GM12892 (cell line): ENCODE measurements at regions not wholly inside any gene's neighbourhood (a gene's known extent, or its start where the extent isn't known, plus 50 kb on each side); places are given as distances from the start of the nearest gene placed in this dataset.

Experiments
- DNase-seq: peaks from one replicate; pipeline ENCODE4 v3.0.0; 2011; ENCODE audit not compliant: insufficient read length
- FAIRE-seq: peaks from 2 replicates; lab custom pipeline; 2011; peaks lifted over from hg19 to GRCh38; lab: Jason Lieb, UNC
- POLR2A ChIP-seq: IDR thresholded peaks from 2 replicates; pipeline ENCODE4 v1.6.1; 2011; ENCODE audit warnings: low read depth, low read length, control low read depth
- POLR2AphosphoS5 ChIP-seq: IDR thresholded peaks from 2 replicates; pipeline ENCODE4 v1.6.1; 2011; ENCODE audit warnings: low read depth, low read length, control low read depth
- TAF1 ChIP-seq: IDR thresholded peaks from 2 replicates; pipeline ENCODE4 v1.6.1; 2011; ENCODE audit warnings: low read depth, mild to moderate bottlenecking, control low read depth, low read length, borderline replicate concordance

DNA sequence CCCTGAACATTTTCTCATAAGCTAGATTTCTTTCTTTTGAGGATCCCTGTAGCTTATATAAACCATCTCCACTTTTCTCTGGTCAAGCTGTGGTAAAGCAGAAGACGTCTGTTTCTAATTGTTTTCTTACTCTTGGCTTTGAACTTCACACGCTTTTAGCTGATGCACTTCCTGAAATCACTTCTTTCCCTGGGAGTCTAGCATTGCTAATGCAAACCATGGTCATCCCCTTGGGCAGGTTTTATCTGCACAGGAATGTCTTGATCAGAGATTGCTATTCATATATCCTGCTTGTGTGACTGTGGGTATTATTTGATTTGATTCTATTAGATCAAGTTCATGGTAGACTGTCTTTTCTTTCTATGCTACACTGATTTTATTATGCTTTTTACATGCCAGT, 199.2 kb upstream of the POU2AF2 start:
- TF ChIP-seq TAF1 (no peak), POLR2A (no peak), POLR2AphosphoS5 (no peak)
- FAIRE-seq, result no peak
- no peak for DNase-seq

DNA sequence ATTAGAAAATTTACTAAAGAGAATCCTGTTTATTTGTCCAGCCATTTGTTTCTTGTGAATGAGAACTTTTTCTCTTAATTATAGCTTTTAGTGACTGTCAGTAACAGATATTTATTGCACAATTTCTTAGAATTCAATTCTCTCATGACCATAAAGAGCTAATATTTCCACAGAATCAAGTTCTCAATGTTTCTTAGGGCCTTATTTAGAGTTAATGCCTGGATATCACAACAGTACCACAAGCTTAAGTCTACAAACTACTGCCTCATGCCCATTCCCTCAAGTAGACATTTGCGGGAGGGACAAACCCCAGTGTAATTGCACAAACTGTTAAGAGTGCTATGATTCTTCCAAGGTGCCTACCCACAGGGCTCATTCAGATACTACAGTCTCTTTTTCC, 199.7 kb upstream of the POU2AF2 start:
- no peak for FAIRE-seq
- DNase-seq, result no peak
- no peak for TF ChIP-seq POLR2A
- no peak for TF ChIP-seq POLR2AphosphoS5
- TF ChIP-seq TAF1, result no peak

DNA sequence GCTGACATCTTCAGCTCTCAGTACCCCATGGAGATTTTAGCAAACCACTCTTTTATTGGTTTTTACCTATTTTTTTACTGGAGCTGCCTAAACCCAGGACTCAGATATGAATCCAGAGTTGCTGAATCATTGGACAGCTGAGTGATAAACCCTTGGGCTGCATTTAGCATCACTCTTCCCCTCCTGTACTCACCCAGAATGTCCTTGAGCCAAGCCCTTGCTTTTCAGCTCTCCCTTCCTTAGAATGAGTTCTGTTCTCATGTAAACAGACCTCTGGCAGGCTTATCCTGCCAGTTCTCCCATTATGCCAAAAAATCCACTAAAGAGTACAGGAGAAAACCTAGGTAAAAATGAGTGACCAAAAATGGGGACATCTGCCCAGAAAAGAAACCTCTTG, 200.1 kb upstream of the POU2AF2 start:
- FAIRE-seq, result no peak
- no peak for DNase-seq
- TF ChIP-seq POLR2AphosphoS5 (no peak), POLR2A (no peak), TAF1 (no peak)

DNA sequence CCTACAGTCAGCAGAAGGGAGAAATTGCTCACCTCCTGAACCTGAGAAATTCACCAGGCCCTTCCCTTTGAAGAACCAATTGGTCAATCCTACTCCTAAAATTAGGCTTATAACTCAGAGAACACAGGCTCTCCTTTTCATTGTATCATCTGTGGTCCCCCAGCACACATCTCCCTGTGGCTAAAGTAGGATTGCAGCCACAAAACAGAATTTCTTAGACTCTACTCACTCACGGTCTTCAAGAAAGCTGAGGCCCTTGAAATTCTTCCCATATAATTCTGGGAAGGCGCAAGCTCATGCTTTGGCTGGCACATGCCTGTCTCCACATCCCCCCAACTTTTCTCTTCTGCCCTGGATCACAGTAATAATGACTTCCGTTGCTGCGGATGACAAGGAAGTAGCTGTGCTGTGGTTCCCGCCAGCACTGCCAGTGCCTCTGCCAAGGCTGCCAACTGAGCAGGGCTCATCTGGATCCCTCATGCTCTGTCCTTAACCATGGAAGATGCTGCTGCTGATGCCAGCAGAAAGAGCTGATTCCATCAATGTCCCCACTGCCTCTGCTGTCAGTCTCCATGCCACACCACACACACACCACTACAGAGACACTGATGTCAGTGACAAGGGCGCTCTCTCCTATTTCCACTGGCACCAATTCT, 200.6 kb upstream of the POU2AF2 start:
- FAIRE-seq (no peak), DNase-seq (no peak)
- TF ChIP-seq TAF1, result no peak
- TF ChIP-seq POLR2A, result no peak
- TF ChIP-seq POLR2AphosphoS5, result no peak

DNA sequence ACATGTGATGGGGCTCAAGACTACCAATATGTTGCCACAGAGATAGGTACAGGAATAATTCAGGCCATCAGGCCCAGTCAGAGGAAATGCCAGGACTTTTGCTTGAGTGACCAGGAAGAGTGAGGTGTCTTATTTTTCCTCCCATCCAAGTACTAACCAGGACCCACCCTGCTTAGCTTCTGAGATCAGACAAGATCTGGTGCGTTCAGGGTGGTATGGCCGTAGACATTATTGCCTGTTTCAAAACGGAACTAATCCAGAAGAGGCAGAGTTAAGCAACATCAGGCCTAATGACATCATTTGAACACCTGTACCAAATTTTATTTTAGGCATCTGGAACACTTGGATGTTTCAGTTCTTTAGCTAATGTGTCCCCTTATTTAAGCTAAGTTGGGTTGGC, 205.5 kb upstream of the POU2AF2 start:
- TF ChIP-seq POLR2A (no peak), TAF1 (no peak), POLR2AphosphoS5 (no peak)
- FAIRE-seq (no peak), DNase-seq (no peak)

DNA sequence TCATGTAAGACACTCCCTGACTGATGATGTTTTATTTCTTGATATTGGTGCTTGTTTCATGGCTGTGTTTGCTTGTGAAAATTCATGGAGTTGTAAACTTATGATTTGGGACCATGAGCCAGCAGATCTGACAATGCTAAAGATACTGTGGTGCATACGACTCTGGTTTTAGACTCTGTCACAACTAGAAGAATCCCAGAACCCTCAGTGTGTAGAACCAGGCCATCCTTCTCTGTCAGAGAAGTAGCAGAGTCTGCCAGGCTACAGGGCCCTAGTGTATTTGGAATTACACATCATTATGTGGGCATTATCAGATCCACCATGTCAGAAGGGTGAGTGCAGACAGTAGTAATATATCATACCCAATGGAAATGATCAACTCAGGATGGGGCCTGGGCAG, 209.8 kb upstream of the POU2AF2 start:
- DNase-seq (no peak), FAIRE-seq (no peak)
- TF ChIP-seq POLR2A (no peak), POLR2AphosphoS5 (no peak), TAF1 (no peak)

DNA sequence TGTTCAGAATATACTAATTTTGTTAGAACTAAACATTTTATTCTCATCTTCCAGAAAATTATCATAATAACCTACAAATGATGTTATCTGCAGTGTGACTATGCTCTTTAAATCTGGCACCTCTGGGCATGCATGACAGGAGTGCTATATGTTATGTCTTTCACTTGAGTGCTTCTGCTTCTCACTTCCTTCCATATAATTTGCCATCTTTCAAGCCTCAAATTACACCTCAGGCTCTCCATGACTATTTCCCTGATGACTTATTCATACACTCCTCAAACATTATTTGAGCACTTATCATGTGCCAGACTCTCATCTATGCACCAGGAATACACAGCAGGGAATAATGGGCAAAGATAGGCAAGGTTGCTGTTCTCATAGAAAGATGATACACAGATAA, 219.3 kb upstream of the POU2AF2 start:
- no peak for FAIRE-seq
- DNase-seq, result no peak
- TF ChIP-seq TAF1, result no peak
- no peak for TF ChIP-seq POLR2A

DNA sequence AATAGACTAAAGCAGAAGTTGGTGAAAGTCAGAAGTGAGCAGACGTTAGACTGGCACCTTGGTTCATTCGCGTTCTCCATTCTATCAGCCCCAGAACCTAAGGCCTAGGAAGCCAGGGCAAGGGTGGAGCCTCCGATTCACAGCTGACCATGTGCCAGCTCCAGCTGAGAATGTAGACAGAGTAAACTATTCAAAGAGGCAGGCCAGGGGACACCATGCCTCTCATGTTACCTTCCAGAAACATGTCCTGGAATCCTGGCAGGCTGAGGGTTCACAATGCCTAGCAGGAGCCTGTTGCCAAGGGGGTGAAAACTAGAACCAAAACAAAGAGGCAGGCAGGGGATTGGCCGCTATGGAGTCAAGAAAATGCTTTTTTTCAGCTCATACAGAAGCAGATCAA, 224.4 kb upstream of the POU2AF2 start:
- FAIRE-seq, result no peak

DNA sequence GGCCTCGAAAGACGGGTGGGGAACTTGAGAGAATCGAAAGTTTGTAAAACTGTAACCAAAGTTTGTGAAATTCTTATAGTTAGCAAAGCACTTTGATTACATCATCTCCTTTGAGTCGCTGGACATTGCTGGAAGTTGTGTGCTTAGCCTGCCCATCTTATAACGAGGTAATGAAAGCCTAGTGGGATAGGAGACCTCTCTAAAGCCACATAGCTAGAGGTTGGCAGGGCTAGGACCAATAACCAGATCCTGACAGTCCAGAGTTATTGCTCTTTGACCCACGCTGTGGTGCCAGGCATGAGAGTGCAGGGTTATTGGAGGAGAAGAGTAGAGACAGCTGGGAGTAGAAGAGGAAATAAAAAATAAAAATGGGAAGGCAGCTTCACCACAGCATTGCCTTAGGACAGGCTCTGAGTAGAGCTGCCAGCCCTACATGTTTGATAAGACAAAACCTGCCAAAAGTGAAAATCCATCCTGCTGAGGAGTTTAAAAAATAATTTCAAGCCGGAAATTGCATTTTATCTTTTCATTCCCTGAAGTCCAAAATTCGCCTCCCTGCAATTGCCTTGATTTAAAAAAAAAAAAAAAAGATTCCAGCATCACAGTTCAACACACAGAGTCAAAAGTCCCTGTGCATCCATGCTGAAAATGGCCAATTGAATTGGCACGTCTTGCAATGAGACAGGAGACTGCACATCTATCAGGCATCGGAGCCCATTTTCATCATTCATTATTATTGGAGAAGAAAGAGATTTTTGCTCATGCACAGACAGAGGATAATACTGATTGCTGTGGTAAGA, 225.5 kb upstream of the POU2AF2 start:
- TF ChIP-seq TAF1, result no peak
- no peak for TF ChIP-seq POLR2AphosphoS5
- no peak for TF ChIP-seq POLR2A
- FAIRE-seq (no peak), DNase-seq (no peak)

More for the DNA sequence above, 224.4 kb upstream of the POU2AF2 start:
- no peak for DNase-seq
- TF ChIP-seq POLR2A, result no peak

DNA sequence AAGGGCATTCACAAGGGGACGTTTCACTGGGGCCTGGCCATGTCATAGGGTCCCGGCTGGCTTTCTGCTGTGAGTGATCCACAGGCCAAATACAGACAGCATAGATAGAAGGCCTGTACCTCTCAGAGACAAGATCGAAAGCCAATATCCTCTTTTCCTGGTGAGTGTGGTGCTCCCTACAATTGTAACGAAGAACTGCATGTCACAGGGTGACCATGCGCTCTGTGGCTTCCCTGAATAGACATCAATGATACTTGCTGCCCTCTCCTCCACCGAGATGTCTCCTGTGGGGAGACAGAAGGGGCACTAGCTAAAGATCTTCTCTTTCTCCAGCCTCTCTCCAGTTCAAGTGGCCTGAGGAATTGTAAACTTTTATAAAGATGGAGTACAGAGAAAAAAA, 226.1 kb upstream of the POU2AF2 start:
- TF ChIP-seq POLR2AphosphoS5, result no peak
- TF ChIP-seq POLR2A, result no peak
- no peak for TF ChIP-seq TAF1
- no peak for DNase-seq
- FAIRE-seq, result no peak

DNA sequence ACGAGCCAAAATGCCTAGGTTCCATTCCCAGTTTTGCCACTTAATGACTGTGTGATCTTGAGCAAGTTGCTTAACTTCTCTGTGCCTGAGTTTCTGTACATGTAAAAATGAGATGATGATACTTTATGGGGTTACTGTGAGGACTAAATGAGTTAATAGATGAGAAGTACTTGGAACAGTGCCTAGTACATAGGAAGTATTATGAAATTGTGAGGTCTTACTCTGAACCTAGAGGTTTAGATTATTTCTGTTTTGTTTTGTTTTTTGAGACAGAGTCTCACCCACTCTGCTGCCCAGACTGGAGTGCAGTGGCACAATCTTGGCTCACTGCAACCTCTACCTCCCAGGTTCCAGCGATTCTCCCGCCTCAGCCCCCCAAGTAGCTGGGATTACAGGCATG, 227.0 kb upstream of the POU2AF2 start:
- no peak for TF ChIP-seq POLR2A
- TF ChIP-seq POLR2AphosphoS5, result no peak
- FAIRE-seq (no peak), DNase-seq (no peak)

DNA sequence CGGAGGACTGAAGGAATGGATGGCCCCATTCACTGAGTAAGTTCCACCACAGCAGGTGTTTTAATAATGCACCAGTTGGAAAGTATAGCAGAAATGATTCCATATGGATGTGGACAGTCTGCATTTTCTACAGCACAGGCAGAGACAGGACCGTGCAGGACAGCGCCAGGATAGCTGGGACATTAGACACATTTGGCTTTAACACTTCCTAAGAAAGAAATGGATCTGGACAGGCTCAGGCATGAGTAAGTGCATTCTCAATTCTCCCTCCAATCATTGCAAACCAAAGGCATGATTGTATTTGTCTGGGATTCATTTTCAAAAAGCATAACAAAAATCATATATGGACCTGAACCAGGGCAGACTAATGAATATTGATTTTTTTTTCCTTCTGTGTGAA, 233.0 kb upstream of the POU2AF2 start:
- DNase-seq (no peak), FAIRE-seq (no peak)
- TF ChIP-seq TAF1 (no peak), POLR2AphosphoS5 (no peak), POLR2A (no peak)

DNA sequence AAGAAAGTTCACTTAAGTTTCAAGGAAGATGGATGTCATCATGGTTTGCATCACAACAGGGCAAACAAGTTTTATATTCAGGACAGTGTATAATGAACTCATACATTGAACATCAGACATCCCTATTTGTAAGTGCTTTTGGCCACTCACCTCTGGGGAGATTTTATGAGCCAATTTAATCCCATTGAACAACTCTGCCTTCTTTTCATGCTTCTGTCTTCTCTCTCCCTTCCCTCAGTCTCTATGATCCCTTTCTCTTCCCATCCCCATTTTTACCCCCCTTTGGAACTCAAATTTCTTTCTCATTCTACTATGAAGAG, 234.3 kb upstream of the POU2AF2 start:
- TF ChIP-seq POLR2A (no peak), POLR2AphosphoS5 (no peak), TAF1 (no peak)
- no peak for FAIRE-seq
- DNase-seq, result no peak
